H1 (cell line): ENCODE measurements at regions not wholly inside any gene's neighbourhood (a gene's known extent, or its start where the extent isn't known, plus 50 kb on each side); places are given as distances from the start of the nearest gene placed in this dataset.

Source experiments
- CTCF ChIA-PET: fragments of 300-600 bp; sonication (Branson Sonifier 250); formaldehyde crosslinking; loops from one replicate; lab custom pipeline; 2021; ENCODE audit not compliant: partially characterized antibody; lab: Charles Lee
- POLR2A ChIA-PET: fragments of 300-600 bp; sonication (Branson Sonifier 250); formaldehyde crosslinking; loops from one replicate; lab custom pipeline; 2021; ENCODE audit warnings: inconsistent platforms; ENCODE audit not compliant: partially characterized antibody; lab: Charles Lee
- DNase-seq, 2 experiments: peaks; one replicate each; pipeline versions ENCODE4 v3.0.0 to v3.0.0-alpha.2; 2010 to 2022; ENCODE audit warnings: low spot score in 2 of 2, low read depth in 1 of 2, mixed read lengths in 1 of 2
- FAIRE-seq: peaks from 2 replicates; lab custom pipeline; 2011; peaks lifted over from hg19 to GRCh38; lab: Jason Lieb, UNC
- H2AFZ ChIP-seq: 2 replicates; pipeline ENCODE4 v1.8.1; 2012; ENCODE audit warnings: low read length, inconsistent platforms
- H2AK5ac ChIP-seq: 2 replicates; pipeline ENCODE4 v1.6.1; 2013; ENCODE audit warnings: low read depth, low read length
- H2BK120ac ChIP-seq: replicated peaks from 2 replicates; pipeline ENCODE3; 2013; ENCODE audit warnings: low read depth, low read length, inconsistent platforms
- H2BK12ac ChIP-seq: 2 replicates; pipeline ENCODE4 v1.6.1; 2013; ENCODE audit warnings: low read depth, low read length
- H2BK15ac ChIP-seq: 2 replicates; pipeline ENCODE4 v1.6.1; 2013; ENCODE audit warnings: low read length
- H2BK20ac ChIP-seq: 2 replicates; pipeline ENCODE4 v1.6.1; 2013; ENCODE audit warnings: low read length
- H2BK5ac ChIP-seq: 2 replicates; pipeline ENCODE4 v1.6.1; 2013; ENCODE audit warnings: low read depth, low read length
- H3K14ac ChIP-seq: 2 replicates; pipeline ENCODE4 v1.6.1; 2013; ENCODE audit warnings: inconsistent platforms; ENCODE audit not compliant: insufficient read length
- H3K18ac ChIP-seq: 2 replicates; pipeline ENCODE4 v1.6.1; 2013; ENCODE audit warnings: low read length; ENCODE audit errors: extremely low read depth
- H3K23ac ChIP-seq: 2 replicates; pipeline ENCODE4 v1.6.1; 2013; ENCODE audit warnings: inconsistent platforms; ENCODE audit not compliant: insufficient read length
- H3K23me2 ChIP-seq: 2 replicates; pipeline ENCODE4 v1.6.1; 2013; ENCODE audit warnings: low read depth, low read length
- H3K27ac ChIP-seq: 2 replicates; pipeline ENCODE4 v1.6.1; 2011; ENCODE audit warnings: low read depth, low read length, inconsistent platforms
- H3K27me3 ChIP-seq, 4 experiments: replicated peaks in 1 of 4; 1 replicate in 1 of 4; 2 replicates in 3 of 4; pipeline versions ENCODE4 v1.6.1 to v1.8.1; 2011 to 2013; ENCODE audit warnings: low read length in 3 of 4, mild to moderate bottlenecking in 3 of 4, inconsistent platforms in 2 of 4, mixed read lengths in 2 of 4, moderate library complexity in 1 of 4; ENCODE audit not compliant: control insufficient read depth in 3 of 4, insufficient read depth in 3 of 4; ENCODE audit errors: extremely low read depth in 1 of 4
- H3K36me3 ChIP-seq, 4 experiments: 2 replicates each; pipeline versions ENCODE4 v1.6.1 to v1.8.1; 2011 to 2013; ENCODE audit warnings: mild to moderate bottlenecking in 4 of 4, low read length in 3 of 4, moderate library complexity in 2 of 4, control low read depth in 1 of 4, inconsistent platforms in 1 of 4; ENCODE audit not compliant: insufficient read depth in 4 of 4, control insufficient read depth in 2 of 4
- H3K4ac ChIP-seq: replicated peaks from 2 replicates; pipeline ENCODE3; 2013; ENCODE audit warnings: low read length, low read depth, mixed read lengths, inconsistent platforms; ENCODE audit not compliant: insufficient read length
- H3K4me1 ChIP-seq, 4 experiments: replicated peaks in 1 of 4; 1 replicate in 1 of 4; 2 replicates in 3 of 4; pipeline versions ENCODE4 v1.6.1 to v1.8.1; 2011 to 2013; ENCODE audit warnings: low read length in 3 of 4, inconsistent platforms in 2 of 4, mixed read lengths in 1 of 4; ENCODE audit not compliant: insufficient read depth in 4 of 4, control insufficient read depth in 3 of 4
- H3K4me2 ChIP-seq, 2 experiments: 2 replicates each; pipeline versions ENCODE4 v1.6.1 to v1.8.1; 2011 to 2013; ENCODE audit warnings: low read depth in 2 of 2, low read length in 2 of 2, control low read depth in 1 of 2, inconsistent platforms in 1 of 2, mild to moderate bottlenecking in 1 of 2; ENCODE audit not compliant: insufficient read depth in 1 of 2
- H3K4me3 ChIP-seq, 4 experiments: fragments of 200-600, 300-600 bp in 1 of 4; sonication (generic), shearing (Covaris generic), sonication (Bioruptor Twin) in 1 of 4; 2 replicates each; pipeline versions ENCODE4 v1.5.1 to v1.8.1; 2011 to 2016; ENCODE audit warnings: low read length in 4 of 4, low read depth in 3 of 4, control low read depth in 2 of 4, inconsistent platforms in 2 of 4, mild to moderate bottlenecking in 2 of 4, mixed read lengths in 1 of 4, moderate library complexity in 1 of 4; ENCODE audit not compliant: insufficient read depth in 2 of 4; ENCODE audit errors: extremely low read depth in 1 of 4
- H3K56ac ChIP-seq: replicated peaks from 2 replicates; pipeline ENCODE3; 2013; ENCODE audit warnings: low read depth, mild to moderate bottlenecking, mixed read lengths, low read length, inconsistent platforms; ENCODE audit not compliant: insufficient read length
- H3K79me1 ChIP-seq: 2 replicates; pipeline ENCODE4 v1.6.1; 2013; ENCODE audit warnings: low read depth, low read length, control low read depth
- H3K79me2 ChIP-seq, 2 experiments: 2 replicates each; pipeline versions ENCODE4 v1.6.1 to v1.8.1; 2012 to 2013; ENCODE audit warnings: low read length in 2 of 2, mild to moderate bottlenecking in 2 of 2, inconsistent platforms in 1 of 2; ENCODE audit not compliant: insufficient read depth in 2 of 2, control insufficient read depth in 1 of 2
- H3K9ac ChIP-seq, 4 experiments: replicated peaks in 1 of 4; 1 replicate in 1 of 4; 2 replicates in 3 of 4; pipeline versions ENCODE4 v1.6.1 to v1.8.1; 2011 to 2013; ENCODE audit warnings: low read depth in 3 of 4, low read length in 3 of 4, control low read depth in 2 of 4, mild to moderate bottlenecking in 2 of 4, moderate library complexity in 2 of 4, inconsistent platforms in 1 of 4; ENCODE audit errors: extremely low read depth in 1 of 4
- H3K9me3 ChIP-seq, 2 experiments: 2 replicates each; pipeline versions ENCODE4 v1.6.1 to v1.8.1; 2012 to 2013; ENCODE audit warnings: mild to moderate bottlenecking in 2 of 2, moderate library complexity in 2 of 2, control low read depth in 1 of 2, inconsistent platforms in 1 of 2, low read depth in 1 of 2, low read length in 1 of 2, mixed read lengths in 1 of 2; ENCODE audit not compliant: insufficient read depth in 2 of 2
- H4K20me1 ChIP-seq, 2 experiments: replicated peaks in 1 of 2; 2 replicates each; pipeline versions ENCODE3 to v1.8.1; 2011 to 2013; ENCODE audit warnings: inconsistent platforms in 2 of 2, low read length in 2 of 2, mild to moderate bottlenecking in 1 of 2; ENCODE audit not compliant: insufficient read depth in 2 of 2, control insufficient read depth in 1 of 2
- H4K5ac ChIP-seq: 2 replicates; pipeline ENCODE4 v1.6.1; 2013; ENCODE audit warnings: low read length, low read depth, mixed read lengths, inconsistent platforms; ENCODE audit not compliant: insufficient read length
- H4K8ac ChIP-seq: 2 replicates; pipeline ENCODE4 v1.8.0; 2013; ENCODE audit warnings: mild to moderate bottlenecking, moderate library complexity, low read length, inconsistent platforms; ENCODE audit not compliant: insufficient read depth; ENCODE audit errors: extremely low read depth
- H4K91ac ChIP-seq: replicated peaks from 2 replicates; pipeline ENCODE3; 2013; ENCODE audit warnings: low read length, mixed read lengths, inconsistent platforms; ENCODE audit not compliant: insufficient read length
- RAD21 ChIP-seq, 2 experiments: IDR thresholded peaks in 1 of 2; conservative IDR thresholded peaks in 1 of 2; 2 replicates each; pipeline ENCODE4 v1.6.1; 2011; ENCODE audit warnings: low read depth in 2 of 2, low read length in 2 of 2, improper control_type of control experiment in 1 of 2, inconsistent platforms in 1 of 2, mild to moderate bottlenecking in 1 of 2, moderate library complexity in 1 of 2
- WGBS, 2 experiments: shearing (Covaris generic) in 1 of 2; methylation state at CpG; one replicate each; pipeline versions ENCODE4 v1.1.6 to v1.1.7; 2013 to 2015; ENCODE audit warnings: low lambda C conversion rate in 2 of 2, mixed read lengths in 2 of 2, inconsistent platforms in 1 of 2, low coverage in 1 of 2, missing lambda C conversion rate in 1 of 2; ENCODE audit not compliant: insufficient replicate concordance in 2 of 2, insufficient coverage in 1 of 2, insufficient read length in 1 of 2; ENCODE audit errors: extremely low coverage in 1 of 2, missing lambda C conversion rate in 1 of 2; 5-methylcytosine and 5-hydroxymethylcytosine counted together

GRCh38 chr11:128067780-128068179 is 519.6 kb downstream of the ETS1 start:
- Histone ChIP-seq H2AK5ac (no peak overlapping the region), H3K14ac (no peak overlapping the region), H3K56ac (no peak overlapping the region), H4K91ac (no peak overlapping the region), H3K9me3 (no peaks in the 10 kb centered on the region), H2BK20ac (no peak overlapping the region), H4K5ac (no peak overlapping the region), H3K36me3 (no peaks in the 10 kb centered on the region), H3K4ac (no peak overlapping the region), H3K27ac (no peak overlapping the region), H3K18ac (no peak overlapping the region), H2BK5ac (no peak overlapping the region), H4K20me1 (no peaks in the 10 kb centered on the region), H2BK120ac (no peak overlapping the region), H3K23ac (no peak overlapping the region), H3K4me1 (no peaks in the 10 kb centered on the region), H3K4me3 (no peak overlapping the region), H3K79me1 (no peaks in the 10 kb centered on the region), H3K9ac (no peak overlapping the region), H4K8ac (no peak overlapping the region), H2BK12ac (no peak overlapping the region), H2AFZ (no peak overlapping the region), H3K79me2 (no peaks in the 10 kb centered on the region), H3K27me3 (no peaks in the 10 kb centered on the region), H3K4me2 (no peak overlapping the region), H2BK15ac (no peak overlapping the region), H3K23me2 (no peaks in the 10 kb centered on the region)
- TF ChIP-seq RAD21 (IDR thresholded peaks at IDR 0.05 in 1 of 2, conservative IDR thresholded peaks at IDR 0.05 in 1 of 2; ENCODE audit: low read depth in 2 of 2, low read length in 2 of 2): no peak
- DNase-seq (no peak), FAIRE-seq (no peak)
- CTCF ChIA-PET: no interaction called here
- WGBS, 2 experiments: 100% methylated on average over 1 of the region's 1 CpG; no CpG with 5 or more reads in 1 of the 2 experiments
- POLR2A ChIA-PET: no interaction called here
